ENCODE measurements at regions not wholly inside any gene's neighbourhood (a gene's known extent, or its start where the extent isn't known, plus 50 kb on each side); places are given as distances from the start of the nearest gene placed in this dataset.

DNA sequence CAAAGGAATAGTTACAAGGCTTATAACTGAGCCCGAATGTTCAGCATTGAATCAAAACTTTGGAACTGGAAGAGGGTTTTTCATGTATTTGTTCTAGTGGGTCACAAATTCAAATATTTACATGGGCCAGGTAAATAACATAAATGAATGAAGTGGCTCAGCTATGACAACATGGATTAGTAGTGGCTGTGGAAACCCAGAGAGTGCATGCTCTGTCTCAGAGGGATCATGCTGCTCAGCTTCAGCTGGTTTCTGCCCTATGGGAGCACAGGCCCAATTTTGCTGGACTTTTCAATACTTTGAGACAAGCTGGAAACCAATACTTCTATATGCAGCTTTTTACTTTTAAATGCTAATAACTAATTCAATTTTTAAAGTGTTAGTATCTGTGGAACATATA is 394.0 kb upstream of the TEX13C start:
- intact Hi-C loops (cut with DNase I; ENCODE audit: low total_unique reads) = loop anchor here (2.0 kb wide), 1 partner anchor 33 kb away; no protein-coding TSS in a partner anchor
- TF ChIP-seq, protein P1, sequence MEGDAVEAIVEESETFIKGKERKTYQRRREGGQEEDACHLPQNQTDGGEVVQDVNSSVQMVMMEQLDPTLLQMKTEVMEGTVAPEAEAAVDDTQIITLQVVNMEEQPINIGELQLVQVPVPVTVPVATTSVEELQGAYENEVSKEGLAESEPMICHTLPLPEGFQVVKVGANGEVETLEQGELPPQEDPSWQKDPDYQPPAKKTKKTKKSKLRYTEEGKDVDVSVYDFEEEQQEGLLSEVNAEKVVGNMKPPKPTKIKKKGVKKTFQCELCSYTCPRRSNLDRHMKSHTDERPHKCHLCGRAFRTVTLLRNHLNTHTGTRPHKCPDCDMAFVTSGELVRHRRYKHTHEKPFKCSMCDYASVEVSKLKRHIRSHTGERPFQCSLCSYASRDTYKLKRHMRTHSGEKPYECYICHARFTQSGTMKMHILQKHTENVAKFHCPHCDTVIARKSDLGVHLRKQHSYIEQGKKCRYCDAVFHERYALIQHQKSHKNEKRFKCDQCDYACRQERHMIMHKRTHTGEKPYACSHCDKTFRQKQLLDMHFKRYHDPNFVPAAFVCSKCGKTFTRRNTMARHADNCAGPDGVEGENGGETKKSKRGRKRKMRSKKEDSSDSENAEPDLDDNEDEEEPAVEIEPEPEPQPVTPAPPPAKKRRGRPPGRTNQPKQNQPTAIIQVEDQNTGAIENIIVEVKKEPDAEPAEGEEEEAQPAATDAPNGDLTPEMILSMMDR (IDR thresholded peaks at IDR 0.05) = no peak
- TF ChIP-seq POLR2A (IDR thresholded peaks at IDR 0.05) = no peak
- H3K4me3 ChIP-seq (ENCODE audit: low read depth, poor library complexity, severe bottlenecking) = no peak overlapping the region
- DNase-seq (ENCODE audit: low spot score in 2 of 2) = no peak
- 81 to 92% methylated on average over 1 of the region's 1 CpG for WGBS, 2 donors

DNA sequence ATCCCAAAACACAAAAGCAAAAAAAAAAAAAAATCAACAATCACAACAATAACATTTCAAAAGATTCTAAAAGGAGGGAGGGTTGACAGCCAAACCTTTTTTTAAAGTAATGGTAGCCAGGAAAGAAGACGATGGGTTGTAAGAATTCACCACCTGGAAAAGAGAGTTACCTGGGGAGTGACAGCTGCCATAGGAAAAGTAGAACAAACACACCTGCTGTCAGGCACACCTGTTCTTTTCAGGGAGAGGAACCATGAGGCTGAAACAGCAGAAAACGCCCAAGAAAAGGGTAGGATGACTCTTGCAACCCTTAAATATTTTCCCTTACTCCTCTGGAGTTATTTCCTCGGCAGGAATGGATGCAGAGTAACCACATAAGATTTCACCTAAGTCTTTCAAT is 388.4 kb upstream of the TEX13C start:
- intact Hi-C loops (cut with DNase I; ENCODE audit: low total_unique reads) = no loop called here
- H3K4me3 ChIP-seq (ENCODE audit: low read depth, poor library complexity, severe bottlenecking) = no peak overlapping the region
- 57 to 76% methylated on average over 3 of the region's 3 CpGs for WGBS, 2 donors
- TF ChIP-seq, protein P1 (IDR thresholded peaks at IDR 0.05) = no peak
- TF ChIP-seq POLR2A (IDR thresholded peaks at IDR 0.05) = no peak
- no peak for DNase-seq (ENCODE audit: low spot score in 2 of 2)

DNA sequence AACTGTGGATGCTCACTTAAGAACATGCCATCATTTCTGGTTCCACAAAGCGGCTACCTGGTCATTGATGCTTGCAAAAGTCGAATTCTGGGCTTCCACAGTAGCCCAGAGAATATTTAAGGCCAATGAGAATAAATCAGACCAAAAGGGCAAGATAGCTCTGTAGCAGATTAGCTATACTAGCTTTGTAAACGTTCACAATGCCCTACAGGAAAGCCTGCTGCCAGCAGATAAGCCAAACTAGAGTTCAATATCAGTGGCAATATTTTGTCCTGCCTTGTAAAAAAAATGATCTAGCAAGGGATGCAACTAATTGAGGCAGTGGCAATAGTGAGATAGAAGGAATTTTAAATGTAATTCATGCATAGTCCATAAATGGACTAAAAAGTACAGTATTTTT is 387.7 kb upstream of the TEX13C start:
- no peak for TF ChIP-seq POLR2A (IDR thresholded peaks at IDR 0.05)
- TF ChIP-seq, protein P1 (IDR thresholded peaks at IDR 0.05) = no peak
- no peak overlapping the region for H3K4me3 ChIP-seq (ENCODE audit: low read depth, poor library complexity, severe bottlenecking)
- WGBS, 2 donors = 39 to 77% methylated on average over 3 of the region's 3 CpGs
- DNase-seq (ENCODE audit: low spot score in 2 of 2) = no peak
- intact Hi-C loops (cut with DNase I; ENCODE audit: low total_unique reads) = no loop called here

DNA sequence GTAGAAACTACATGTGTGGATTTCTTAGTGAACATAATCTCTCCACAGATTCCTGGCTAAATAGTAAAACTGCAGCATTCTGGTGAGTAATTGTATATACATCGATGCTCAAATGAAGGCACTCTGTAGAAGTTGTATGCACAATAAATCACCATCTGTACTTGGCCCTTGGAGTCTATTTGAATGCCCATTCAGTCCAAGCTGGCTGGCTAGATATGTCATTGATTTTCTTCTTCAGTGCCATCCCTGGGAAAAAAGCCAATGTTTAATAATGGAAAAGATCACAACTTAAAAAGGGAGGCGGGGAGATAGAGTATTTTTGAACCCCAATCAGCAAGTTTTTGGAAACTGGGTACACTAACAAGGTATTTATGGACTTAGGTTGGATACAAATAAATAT is 381.0 kb upstream of the TEX13C start:
- TF ChIP-seq POLR2A (IDR thresholded peaks at IDR 0.05) = no peak
- TF ChIP-seq, protein P1 (IDR thresholded peaks at IDR 0.05) = no peak
- no peak overlapping the region for H3K4me3 ChIP-seq (ENCODE audit: low read depth, poor library complexity, severe bottlenecking)
- 70 to 75% methylated on average over 2 of the region's 2 CpGs for WGBS, 2 donors
- no peak for DNase-seq (ENCODE audit: low spot score in 2 of 2)
- intact Hi-C loops (cut with DNase I; ENCODE audit: low total_unique reads) = no loop called here

DNA sequence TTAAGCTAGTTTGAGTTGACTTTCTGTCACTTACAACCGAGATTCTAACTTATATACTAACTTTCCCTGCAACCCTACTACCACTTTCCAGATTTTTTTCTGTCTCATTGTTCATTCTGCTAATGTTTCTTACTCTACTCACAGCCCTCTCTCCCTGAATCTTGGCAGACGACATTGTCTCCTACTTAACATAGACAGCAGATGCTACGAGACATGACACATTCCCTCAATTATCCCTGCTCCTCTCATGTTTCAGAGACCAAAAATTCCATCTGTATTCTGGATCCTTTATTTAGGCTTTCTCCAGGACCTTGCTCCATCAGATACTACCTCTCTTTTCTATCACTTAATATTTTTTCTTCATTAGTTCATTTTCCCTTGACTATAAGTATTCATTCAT is 379.1 kb upstream of the TEX13C start:
- TF ChIP-seq POLR2A (IDR thresholded peaks at IDR 0.05) = no peak
- no peak overlapping the region for H3K4me3 ChIP-seq (ENCODE audit: low read depth, poor library complexity, severe bottlenecking)
- 60 to 66% methylated on average over 3 of the region's 3 CpGs for WGBS, 2 donors
- intact Hi-C loops (cut with DNase I; ENCODE audit: low total_unique reads) = no loop called here
- DNase-seq (ENCODE audit: low spot score in 2 of 2) = no peak

DNA sequence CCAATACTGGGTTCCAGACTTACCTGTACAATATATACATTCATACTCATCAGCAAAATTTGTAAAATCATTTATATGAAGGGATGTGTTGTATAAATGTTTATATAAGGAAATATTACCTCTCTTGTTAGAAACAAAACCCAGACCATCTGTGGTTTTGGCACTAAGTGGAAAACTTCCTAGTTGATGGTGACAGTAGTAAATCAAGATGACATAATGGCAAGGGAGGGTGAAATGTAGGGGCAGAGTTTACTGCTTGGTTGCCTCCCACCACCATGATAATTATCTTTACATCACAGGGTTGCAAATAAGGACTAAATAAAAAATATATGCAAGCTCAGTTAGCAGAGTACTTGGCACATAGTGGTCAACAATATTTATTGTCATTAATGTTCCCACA is 365.3 kb upstream of the TEX13C start:
- no peak for DNase-seq (ENCODE audit: low spot score in 2 of 2)
- TF ChIP-seq, protein P1 (IDR thresholded peaks at IDR 0.05) = no peak
- TF ChIP-seq POLR2A (IDR thresholded peaks at IDR 0.05) = no peak
- no peak overlapping the region for H3K4me3 ChIP-seq (ENCODE audit: low read depth, poor library complexity, severe bottlenecking)
- intact Hi-C loops (cut with DNase I; ENCODE audit: low total_unique reads) = no loop called here
